ENCODE measurements at regions not wholly inside any gene's neighbourhood (a gene's known extent, or its start where the extent isn't known, plus 50 kb on each side); places are given as distances from the start of the nearest gene placed in this dataset.

DNA sequence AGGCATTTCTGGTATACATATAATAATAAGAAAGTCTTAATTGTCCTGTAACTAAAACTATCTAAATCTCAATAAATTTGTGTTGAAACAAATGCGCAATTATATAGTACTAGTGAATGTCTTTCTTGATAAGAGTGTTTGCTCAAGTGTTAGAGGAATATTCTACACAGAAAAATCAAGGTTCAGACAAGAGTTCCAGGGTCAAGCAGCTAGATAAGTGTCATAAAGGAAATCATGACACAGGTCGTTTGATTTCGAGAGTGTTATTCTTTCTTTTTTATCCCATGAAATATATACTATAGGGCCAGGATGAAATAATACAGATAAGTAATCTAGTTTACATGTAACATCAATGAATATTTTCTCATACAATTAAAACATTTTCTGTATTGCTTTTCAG lies 366.1 kb downstream of the UTRN start:
- ChIA-PET CTCF (no interaction called here), POLR2A (ENCODE audit: low non-redundant PET) (no interaction called here)
- no peak for DNase-seq (ENCODE audit: low spot score)
- TF ChIP-seq, protein P1, sequence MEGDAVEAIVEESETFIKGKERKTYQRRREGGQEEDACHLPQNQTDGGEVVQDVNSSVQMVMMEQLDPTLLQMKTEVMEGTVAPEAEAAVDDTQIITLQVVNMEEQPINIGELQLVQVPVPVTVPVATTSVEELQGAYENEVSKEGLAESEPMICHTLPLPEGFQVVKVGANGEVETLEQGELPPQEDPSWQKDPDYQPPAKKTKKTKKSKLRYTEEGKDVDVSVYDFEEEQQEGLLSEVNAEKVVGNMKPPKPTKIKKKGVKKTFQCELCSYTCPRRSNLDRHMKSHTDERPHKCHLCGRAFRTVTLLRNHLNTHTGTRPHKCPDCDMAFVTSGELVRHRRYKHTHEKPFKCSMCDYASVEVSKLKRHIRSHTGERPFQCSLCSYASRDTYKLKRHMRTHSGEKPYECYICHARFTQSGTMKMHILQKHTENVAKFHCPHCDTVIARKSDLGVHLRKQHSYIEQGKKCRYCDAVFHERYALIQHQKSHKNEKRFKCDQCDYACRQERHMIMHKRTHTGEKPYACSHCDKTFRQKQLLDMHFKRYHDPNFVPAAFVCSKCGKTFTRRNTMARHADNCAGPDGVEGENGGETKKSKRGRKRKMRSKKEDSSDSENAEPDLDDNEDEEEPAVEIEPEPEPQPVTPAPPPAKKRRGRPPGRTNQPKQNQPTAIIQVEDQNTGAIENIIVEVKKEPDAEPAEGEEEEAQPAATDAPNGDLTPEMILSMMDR (conservative IDR thresholded peaks at IDR 0.05; ENCODE audit: low read depth) = no peak
- H3K27ac ChIP-seq = no peak overlapping the region

DNA sequence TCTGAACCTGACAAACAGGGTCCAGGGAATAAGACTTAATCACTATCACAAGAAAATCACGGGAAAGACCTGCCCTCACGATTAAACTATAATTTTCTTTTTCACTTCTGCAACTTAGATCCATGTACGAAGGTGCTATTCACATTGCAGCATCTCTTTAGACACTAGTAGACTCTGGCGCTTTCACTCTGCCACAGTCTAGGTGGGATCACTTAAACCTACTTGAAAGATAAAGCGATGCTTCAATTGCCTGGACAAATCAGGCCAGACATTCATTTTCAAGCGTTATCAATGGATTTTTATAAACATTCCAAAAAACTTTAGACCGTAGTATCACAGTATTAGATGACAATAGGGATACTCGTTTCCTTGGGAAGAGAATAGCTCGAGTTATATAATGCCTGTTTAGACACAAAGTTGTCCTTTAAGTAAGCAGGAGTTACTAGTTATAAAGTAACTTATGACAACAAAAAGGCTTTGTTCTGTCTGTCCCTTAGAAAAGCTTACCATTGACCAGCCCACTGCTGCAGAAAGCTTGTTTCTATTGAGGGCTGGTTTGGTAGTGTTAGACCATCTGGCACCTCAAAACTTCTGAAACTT lies 367.3 kb downstream of the UTRN start:
- DNase-seq (ENCODE audit: low spot score) = no peak
- TF ChIP-seq, protein P1 (conservative IDR thresholded peaks at IDR 0.05; ENCODE audit: low read depth) = no peak
- ChIA-PET POLR2A (ENCODE audit: low non-redundant PET) (no interaction called here), CTCF (no interaction called here)
- no peak overlapping the region for H3K27ac ChIP-seq

DNA sequence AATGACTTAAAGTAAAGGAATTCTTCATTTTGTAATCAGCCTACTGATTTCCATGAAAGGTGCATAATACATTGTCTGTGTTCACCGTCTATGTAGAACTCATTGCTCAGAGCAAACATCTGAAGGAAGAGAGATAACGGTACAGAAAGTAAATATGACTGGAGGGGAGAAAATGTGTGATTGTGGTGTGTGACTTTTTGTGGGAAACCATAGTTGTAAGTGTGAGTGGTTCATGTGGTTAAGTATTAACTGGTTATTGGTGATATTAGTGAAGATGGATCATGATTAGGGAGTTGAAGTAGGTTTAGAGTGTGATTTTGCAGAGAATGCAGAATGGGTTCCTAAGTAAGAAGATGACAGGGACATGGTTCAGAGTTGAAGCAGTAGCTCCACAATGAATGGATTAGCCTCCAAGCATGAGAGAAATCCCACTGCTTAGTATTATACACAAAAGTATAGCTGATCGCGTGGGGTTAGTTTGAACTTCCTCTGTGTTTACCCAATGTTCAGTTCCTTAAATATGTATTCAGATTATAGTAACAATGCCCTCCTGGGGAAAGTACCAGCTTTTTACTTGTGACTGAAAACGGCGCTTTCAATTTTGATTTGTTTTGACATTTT lies 368.9 kb downstream of the UTRN start:
- no peak for DNase-seq (ENCODE audit: low spot score)
- H3K27ac ChIP-seq = no peak overlapping the region
- POLR2A ChIA-PET (ENCODE audit: low non-redundant PET) = no interaction called here
- CTCF ChIA-PET = interaction anchor here (0.7 kb wide), 1 partner anchor 699 kb away, joined by 3 read pairs; no protein-coding TSS in a partner anchor
- TF ChIP-seq, protein P1 (conservative IDR thresholded peaks at IDR 0.05; ENCODE audit: low read depth) = no peak

DNA sequence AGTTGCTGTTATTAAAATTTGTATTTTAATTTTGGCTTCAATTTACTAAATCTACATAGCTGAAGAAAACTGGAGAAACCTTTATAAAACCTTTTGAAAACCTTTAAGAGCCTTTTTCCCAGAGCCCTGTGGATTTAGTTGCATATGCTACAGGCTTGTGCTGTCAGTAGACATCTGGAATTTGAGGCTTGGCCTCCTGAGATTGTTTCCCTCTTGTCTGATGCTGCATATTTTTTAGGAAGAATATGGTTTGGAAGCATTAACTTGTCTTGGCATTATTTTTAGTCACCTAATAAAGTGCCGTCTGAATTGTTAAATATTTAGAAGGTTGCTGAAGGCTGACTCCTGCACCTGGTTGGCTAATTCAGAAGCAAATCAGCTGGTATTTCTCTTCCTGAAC lies 369.4 kb downstream of the UTRN start:
- ChIA-PET CTCF (interaction anchor here (0.7 kb wide), 1 partner anchor 699 kb away, joined by 3 read pairs; no protein-coding TSS in a partner anchor), POLR2A (ENCODE audit: low non-redundant PET) (no interaction called here)
- no peak overlapping the region for H3K27ac ChIP-seq
- DNase-seq (ENCODE audit: low spot score) = no peak
- TF ChIP-seq, protein P1 (conservative IDR thresholded peaks at IDR 0.05; ENCODE audit: low read depth) = no peak

DNA sequence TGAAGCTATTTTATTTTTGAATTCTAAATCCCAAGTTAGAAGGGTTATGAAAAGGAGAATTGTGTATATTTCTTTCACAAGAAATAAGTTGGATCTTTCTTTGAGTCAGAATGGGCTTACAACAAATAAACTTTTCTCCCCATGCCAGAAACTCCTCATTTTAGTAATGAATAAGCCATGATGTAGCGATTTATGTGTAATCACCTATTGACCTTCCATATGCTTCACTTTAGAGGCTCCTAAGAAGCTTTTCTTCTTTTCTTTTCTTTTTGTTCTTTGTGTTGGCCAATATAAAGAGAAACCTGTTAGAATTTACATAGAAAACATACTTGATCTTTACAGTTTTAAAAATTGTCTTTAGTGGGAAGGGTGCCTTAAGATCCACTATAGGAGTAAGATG lies 370.2 kb downstream of the UTRN start:
- POLR2A ChIA-PET (ENCODE audit: low non-redundant PET) = no interaction called here
- CTCF ChIA-PET = interaction anchor here (0.6 kb wide), 1 partner anchor 237 kb away, joined by 3 read pairs; no protein-coding TSS in a partner anchor
- TF ChIP-seq, protein P1 (conservative IDR thresholded peaks at IDR 0.05; ENCODE audit: low read depth) = no peak
- no peak overlapping the region for H3K27ac ChIP-seq
- DNase-seq (ENCODE audit: low spot score) = no peak

DNA sequence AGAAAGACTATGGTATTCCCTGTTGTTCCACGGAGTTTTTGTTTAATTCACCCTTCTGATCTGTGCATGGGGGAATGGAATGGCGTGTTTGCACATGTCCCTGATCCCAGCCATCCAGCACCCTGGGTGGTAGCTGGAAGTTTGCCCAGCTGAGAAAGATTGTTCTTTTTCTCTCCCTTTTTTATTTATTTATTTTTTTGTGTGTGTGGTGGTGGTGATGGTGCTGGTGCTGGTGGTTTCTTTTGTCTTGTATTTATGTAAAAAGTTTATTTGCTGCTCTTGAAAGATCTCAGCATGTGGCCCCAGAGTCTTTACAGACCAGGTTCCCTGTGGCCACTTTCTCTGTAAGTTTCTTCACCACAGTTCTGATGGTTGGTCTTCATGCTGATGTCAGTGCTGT lies 372.6 kb downstream of the UTRN start:
- no peak overlapping the region for H3K27ac ChIP-seq
- ChIA-PET CTCF (no interaction called here), POLR2A (ENCODE audit: low non-redundant PET) (no interaction called here)
- peak; percentile 17 for DNase-seq (ENCODE audit: low spot score)
- TF ChIP-seq, protein P1 (conservative IDR thresholded peaks at IDR 0.05; ENCODE audit: low read depth) = no peak

Measured in RWPE1 (cell line).